Superior temporal gyrus (tissue), 1 donor: ENCODE measurements at regions not wholly inside any gene's neighbourhood (a gene's known extent, or its start where the extent isn't known, plus 50 kb on each side); places are given as distances from the start of the nearest gene placed in this dataset.
A peak's percentile ranks its signal among the peaks of the same experiment; 100 is the strongest.
"Not testable (repeated sequence)": the region's sequence is repeated elsewhere in the genome, so short reads cannot be mapped to it uniquely, and the experiment has no call there.

Experiments used
- DNase-seq: peaks from one replicate; pipeline ENCODE4 v3.0.0-alpha.2; 2016; ENCODE audit errors: extremely low spot score

DNA sequence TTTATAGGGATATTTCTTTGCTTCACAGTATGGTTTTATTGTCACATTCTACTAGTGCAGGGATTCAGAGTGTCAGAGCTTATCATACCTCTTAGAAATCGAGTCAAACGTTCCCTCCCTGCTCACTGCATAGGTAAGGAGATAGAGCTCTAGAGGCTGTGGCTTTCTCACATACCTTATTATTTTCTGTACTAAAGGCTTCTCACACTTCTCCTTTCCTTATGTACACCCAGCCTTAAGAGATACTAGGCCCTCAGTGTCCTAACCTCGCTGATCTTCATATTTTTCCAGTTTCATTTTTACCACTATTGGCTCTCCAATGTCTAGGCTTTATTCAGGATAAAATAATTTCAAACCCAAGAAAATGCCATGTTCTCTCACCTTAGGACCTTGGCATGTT, 297.3 kb upstream of the RIOK2 start:
- no peak for DNase-seq

DNA sequence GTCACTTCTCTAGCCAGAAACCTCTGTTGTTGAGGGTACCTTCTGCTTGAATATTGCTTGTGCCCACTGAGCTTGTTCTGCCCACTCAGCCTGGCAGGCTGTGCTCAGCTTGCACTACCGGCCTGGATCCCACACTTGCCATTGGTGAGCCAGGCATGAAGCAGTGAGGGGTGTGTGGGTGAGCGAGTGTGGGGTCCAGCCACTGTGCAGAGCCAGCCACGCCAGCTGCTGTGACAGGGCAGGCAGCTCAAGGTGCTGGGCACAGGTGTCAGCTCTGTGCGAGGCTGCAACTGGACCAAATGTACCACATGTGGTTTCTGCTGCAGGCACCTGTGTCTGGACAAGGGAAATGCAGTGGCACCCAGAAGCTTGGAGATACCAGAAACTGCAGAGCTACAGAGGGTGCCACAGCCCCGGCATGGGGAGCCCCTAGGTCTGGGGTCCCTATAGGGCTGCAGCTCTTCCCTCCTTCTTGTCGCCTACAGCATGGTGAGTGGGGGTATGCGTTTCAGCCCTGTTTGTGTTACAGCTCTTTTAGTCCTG, 305.1 kb upstream of the RIOK2 start:
- no peak for DNase-seq

DNA sequence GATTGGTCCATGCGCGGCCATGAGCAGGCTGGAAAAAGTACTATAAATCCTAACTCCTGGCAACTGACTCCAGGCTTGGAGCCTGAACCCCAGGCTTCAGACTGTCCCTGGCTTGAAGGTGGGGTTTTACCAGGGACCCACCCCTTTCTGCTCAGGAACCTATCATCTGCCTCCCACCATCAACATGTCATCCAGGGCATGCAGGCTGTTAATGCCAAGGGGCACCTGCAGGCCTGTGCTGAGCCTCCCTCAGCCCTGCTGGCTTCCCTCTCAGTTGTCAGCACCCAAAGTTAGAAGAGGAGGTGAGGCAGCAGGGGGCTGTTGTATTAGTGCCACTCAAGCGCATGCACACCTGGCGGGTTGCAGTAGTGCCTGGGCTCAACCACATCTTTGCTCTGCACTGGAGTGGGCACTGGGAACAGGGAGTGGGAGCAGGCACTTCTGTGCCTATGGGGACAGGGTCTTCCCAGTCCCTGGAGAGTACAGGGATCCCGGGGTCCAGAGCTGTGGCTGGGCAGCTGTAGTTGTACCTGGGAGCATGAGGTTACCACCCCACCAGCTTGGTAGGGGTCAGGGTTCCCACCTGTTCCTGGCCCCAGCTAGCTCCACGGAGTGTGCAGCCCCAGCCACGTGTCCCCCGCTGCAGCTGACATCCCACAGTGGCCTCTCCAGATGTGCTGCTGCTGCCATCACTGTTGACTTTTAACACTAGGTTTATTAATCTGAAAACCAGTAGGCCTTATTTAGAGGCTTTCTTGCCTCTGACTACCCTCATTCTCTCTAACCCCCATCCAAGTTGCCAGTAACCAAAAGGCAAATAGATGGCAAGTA, 306.2 kb upstream of the RIOK2 start:
- DNase-seq = no peak

DNA sequence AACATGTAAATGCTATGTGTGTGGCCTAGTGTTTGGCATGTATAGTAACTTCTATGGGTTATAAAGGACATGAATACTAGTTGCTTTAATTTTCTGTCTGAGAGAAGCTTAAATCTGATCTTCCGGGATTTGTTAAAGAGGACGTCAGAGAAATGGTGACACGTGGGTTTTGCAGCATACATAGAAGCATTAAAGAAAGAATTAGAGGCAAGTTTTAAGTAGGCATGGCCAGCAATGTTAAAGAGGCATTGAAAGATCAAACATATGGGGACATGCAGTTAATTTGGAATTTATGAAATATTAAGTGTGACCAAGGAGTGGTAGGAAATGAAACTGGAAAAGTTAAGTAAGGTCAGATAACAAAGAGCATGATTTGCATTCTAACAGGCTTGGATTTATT, 311.4 kb upstream of the RIOK2 start:
- DNase-seq = no peak

DNA sequence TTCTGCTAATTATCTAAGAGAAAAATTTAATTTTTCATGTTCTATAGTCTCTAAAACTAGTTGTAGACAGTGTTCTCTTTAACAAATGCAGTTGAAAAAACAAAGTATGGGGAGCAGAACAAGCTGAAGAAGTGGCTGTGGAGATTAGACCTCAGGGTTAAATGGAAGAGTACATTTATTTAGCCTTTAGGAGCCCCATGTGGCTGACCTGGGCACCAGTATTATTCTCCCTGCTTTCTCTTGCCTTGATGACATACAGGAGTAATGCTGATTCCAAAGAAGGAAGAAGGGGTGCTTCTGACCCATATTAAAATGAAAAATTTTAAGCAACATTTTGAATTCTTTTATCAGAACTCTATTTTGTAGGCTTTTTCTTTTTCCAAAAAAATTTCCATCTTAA, 312.3 kb upstream of the RIOK2 start:
- no peak for DNase-seq

DNA sequence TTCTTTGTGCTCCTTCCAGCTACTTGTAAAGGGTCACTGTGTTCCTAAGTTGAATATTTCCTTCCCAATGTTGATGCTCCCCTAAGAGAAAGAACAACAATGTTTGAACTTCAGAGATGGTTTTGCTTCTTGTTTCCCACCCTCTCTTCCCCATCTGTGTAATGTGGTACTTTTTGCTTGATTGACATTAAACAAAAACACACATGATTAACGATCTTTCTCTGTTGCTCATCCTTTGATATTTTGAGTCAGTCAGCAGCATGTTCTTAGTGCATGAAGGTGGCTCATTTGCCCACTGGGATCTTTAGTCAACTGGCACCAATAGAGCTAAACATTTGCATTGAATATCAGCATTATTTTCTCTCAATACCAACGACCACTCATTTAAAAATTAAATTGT, 313.0 kb upstream of the RIOK2 start:
- no peak for DNase-seq

DNA sequence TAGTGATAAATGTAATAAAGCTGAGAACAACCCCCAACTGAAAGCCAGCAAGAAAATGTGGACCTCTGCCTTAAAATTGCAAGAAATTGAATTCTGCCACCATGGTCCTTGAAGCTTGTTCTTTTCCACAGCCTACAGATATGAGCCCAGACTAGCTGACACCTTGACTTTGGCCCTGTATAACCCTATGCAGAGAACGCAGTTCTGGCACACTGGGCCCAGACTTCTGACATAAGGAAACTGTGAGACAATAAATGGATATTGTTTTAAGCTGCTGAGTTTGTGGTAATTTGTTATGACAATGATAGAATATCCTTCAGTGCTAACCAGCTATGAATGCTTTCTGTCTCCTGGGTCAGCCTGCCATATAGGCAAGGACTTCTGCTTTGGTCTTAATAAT, 315.6 kb upstream of the RIOK2 start:
- DNase-seq = no peak

DNA sequence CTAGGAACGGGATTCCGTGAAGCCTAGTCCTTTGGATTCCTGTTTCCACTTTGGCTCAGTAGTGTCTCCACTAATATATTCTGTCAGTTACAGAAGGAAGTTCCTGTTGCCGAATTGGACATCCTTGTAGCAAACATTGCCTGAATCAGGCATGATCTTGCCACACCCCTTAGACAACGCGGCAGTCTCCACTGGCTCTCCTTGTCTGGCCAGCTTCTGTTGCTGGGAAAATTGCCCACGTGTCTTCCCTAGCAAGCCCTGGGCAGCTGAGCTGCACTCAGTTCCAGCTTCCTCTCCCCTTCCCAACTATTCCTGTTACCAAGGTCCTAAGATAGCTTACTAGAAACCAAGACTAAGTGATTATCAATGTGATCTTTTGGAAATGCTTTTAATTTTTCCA, 316.6 kb upstream of the RIOK2 start:
- DNase-seq = no peak

DNA sequence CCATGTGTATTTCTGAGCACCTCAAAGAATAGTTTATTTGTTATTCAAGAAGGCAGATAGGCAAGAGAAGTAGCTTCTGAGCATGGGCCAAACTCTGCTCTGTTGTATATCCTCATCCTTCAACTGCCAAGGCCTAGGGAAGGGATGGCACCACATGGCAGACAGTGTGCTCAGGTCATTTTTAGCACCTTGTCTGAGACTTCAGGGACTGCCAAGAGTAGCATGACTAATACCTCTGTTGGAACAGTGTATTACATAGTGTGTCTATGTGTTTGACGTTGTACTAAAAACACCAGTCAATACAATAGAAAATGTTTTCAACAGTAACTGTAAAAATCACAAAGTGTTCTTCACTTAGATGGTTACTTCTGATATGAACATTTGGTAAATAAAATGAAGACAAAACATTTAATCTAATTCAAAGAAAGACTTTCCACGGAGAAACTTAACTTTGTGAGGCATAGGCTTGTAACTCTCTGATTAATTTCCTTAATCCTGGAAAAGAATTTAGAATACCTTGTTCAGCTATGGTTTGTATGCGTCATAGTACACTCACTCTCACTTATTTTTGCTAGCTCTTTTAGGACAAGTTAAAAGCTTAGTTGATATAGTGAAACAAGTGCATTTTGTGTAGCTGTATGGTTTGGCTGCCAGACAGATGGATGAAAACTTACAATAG, 318.4 kb upstream of the RIOK2 start:
- no peak for DNase-seq

DNA sequence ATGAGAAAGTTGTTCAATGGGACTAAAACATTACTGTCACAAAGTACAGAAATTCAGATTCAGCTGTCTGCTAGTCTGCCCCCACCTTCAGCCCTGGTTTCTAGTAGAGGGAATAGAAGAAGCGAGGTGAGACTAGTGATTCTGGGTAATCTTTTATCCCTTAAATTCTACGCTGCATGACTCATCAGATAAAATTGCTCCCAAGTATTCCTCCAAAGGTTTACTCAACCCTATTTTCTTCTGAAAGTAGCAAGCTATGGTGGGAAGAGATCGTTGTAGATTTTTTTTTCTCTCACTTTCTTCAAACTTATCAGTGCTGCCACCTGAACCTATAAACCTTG, 318.9 kb upstream of the RIOK2 start:
- DNase-seq = no peak

DNA sequence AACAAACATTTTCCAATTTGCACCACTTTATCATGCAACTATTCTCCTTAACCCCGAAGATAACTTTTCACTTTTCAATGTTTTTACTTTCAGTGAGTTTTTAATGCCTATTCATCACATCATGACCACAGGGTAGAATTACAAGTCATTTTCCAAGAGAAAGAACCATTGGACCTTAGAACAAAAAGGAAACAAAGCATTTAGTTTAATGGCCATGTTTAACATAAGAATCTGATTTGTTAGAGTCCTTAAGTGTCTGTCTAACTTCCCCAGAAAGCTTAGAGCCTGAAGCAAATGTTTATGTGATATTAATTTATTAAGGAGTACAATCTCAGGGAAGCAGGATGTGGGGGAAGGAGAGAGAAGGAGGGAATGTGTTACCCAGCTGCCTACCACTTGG, 325.8 kb upstream of the RIOK2 start:
- DNase-seq = no peak

DNA sequence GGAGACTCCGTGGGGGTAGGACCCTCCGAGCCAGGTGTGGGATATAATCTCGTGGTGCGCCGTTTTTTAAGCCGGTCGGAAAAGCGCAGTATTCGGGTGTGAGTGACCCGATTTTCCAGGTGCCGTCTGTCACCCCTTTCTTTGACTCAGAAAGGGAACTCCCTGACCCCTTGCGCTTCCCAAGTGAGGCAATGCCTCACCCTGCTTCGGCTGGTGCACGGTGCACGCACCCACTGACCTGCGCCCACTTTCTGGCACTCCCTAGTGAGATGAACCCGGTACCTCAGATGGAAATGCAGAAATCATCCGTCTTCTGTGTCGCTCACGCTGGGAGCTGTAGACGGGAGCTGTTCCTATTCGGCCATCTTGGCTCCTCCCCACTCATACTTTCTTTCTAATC, 336.5 kb upstream of the RIOK2 start:
- not testable (repeated sequence) for DNase-seq

DNA sequence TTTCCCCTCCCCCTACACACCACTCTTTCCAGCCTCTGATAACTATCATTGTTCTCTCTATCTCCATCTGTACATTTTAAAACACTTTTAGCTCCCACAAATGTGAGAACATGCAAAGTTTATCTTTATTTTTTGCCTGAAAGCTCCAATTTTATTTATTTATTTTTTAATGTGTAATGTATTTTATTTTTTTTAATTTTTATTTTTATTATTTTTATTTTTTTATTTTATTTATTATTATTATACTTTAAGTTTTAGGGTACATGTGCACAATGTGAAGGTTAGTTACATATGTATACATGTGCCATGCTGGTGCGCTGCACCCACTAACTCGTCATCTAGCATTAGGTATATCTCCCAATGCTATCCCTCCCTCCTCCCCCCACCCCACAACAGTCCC, 340.3 kb upstream of the RIOK2 start:
- not testable (repeated sequence) for DNase-seq

DNA sequence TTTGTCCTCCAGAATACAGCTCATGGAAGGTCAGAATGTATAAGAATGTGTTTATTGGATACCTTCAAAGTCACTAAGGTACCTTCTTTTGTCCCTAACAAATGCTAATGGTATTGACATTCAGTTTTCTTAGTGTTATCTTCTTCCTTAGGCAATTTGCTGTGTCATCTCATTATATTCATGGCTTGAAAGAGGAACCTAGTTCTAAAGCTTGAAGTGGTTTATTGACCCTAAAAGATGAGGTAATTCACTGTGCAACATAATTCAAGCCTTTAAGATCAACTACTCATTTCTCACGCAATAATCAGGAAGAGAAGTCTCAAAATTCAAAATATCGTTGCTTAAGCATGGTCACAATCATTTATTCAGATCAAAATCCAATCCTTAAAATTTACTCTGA, 342.7 kb upstream of the RIOK2 start:
- no peak for DNase-seq

DNA sequence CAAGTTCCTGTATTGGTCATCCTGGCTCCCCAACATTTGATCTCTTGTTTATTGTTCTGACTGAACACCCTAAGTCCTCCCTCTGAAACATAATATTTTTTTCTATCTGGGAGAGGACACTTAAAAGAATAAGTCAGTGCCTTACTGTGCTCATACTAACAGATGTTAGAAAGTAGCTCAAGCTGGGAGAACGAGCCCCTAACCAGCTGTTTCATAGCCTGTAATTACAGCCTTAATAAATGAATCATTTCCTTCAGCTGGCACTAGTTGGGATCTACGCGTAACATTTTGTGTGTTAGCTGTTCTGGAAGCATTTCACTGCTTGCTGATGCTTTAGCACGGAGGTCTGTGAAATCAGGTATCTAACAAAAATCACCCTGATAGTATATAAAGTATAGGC, 345.9 kb upstream of the RIOK2 start:
- DNase-seq = no peak

DNA sequence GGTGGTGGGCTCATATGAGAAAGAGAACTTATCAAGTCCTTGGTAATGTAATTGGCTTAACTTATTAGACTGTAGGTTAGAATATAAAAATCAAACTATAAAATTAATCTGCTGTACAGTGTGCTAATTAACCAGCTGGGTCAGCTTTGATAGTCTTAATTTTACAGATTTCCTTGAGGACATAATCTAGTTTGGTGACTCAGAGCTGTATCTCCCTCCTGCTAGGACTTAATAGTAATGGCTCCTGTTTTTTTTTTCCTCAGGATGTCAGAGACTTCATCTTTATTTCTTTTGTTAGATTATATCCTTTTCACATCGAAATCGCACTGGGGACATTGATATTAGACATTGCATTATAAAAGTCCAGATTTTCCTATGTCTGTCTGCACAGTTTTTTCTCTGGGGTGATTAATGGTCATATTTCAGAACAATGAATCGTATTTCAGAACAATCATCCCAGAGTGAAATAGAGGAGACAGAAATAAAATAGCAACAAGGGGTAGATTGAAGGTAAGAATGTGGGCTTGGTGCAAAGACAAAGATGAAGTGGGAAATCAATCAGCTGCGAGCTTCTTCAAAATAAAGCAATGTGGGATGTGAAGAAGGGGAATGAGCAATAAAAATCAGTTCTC, 346.4 kb upstream of the RIOK2 start:
- no peak for DNase-seq

DNA sequence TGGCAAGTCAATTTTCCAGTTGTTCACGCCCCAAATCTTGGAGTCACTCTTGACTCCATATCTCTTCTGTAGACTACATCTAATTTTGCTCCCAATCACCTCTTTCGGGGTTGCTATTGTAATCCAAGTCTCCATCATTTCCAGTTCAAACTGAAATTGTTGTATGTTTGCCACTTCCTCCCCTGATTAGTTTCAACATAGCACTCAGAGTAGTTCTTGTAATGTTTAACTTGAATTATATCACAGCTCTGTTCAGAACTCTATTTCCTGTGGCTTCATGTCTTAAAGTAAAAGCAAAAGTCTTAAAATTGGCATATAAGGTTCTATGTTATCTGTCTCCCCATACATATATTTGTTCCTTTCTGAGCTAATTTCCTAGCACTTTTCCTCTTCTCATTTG, 348.5 kb upstream of the RIOK2 start:
- no peak for DNase-seq

DNA sequence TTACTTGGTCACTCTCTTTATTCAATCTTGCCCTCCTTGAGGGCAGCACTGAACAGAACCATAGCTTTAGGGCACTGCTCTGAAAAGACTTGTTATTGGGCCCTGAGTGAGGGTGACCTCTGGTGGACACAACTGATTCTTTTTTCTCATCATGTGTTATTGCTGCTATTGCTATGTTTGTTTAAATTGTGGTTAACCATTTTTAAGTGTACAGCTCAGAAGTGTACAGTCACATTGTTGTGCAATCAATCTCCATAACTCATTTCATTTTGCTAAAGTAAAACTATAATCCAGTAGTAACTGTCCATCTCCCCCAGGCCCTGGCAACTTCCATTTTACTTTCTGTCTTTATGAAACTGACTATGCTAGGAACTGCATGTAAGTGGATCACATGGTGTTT, 351.1 kb upstream of the RIOK2 start:
- DNase-seq = peak; percentile 68

DNA sequence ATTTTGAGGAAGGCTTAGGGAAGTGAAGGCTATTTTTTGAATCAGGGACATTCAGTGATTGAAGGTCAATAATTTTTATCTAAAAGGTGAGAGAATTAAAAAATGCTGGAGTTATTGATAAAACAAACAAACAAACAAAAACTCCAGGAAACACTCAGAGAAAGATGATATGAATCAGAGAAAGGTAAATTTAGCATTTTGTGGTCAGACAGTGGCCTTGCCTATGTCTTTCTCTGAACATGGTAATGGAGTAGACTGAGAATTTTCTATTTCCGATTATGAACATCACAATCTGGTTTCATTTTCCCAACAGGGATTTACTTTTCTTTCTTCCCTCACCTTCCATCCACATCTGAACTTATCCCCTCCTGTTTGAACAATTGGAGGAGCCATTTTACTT, 353.6 kb upstream of the RIOK2 start:
- DNase-seq = no peak

DNA sequence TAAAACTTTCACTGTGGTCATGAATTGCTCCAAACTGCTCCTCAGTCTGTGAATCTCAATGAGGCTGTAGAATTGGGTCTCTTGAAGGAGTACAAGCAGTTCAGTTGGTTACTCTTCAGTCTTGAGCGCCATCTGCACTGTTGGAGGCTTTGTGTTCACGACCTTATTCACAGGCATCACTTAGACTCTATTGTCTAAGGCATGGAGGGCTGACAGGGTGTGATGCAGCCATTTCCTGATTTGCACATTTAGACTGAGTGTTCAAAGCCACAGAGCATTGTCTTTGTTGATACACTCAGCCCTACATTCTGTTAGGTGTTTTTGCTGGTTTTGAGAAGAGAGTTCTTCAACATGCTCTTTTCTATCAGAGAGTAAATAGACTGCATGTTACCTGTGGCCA, 355.9 kb upstream of the RIOK2 start:
- no peak for DNase-seq

DNA sequence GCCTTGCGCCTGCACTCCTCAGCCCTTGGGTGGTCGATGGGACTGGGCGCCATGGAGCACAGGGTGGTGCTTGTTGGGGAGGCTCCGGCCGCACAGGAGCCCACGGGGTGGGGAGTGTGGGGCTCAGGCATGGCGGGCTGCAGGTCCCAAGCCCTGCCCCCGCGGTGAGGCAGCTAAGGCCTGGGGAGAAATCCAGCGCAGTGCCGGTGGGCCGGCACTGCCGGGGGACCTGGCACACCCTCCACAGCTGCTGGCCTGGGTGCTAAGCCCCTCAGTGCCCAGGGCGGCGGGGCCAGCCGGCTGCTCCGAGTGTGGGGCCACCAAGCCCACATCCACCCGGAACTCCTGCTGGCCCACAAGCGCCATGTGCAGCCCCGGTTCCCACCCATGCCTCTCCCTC, 358.8 kb upstream of the RIOK2 start:
- DNase-seq = no peak

DNA sequence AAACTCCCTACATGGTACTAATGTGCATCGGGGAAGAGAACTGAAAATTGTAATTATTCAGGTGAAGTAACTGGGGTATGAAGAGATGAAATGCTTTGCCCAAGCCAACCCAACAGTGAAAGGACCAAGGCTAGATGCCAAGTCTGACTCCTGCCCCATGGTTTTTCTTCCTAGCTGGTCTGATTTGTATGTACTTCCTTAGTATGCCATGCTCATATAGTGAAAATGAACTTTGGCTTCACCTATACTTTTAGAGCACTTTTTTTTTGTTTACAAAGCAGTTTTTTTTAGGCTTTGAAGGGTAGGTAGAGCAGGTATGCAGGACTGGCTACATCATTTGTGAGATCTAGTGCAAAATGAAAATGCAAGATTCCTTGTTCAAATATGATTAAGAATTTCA, 359.4 kb upstream of the RIOK2 start:
- no peak for DNase-seq

DNA sequence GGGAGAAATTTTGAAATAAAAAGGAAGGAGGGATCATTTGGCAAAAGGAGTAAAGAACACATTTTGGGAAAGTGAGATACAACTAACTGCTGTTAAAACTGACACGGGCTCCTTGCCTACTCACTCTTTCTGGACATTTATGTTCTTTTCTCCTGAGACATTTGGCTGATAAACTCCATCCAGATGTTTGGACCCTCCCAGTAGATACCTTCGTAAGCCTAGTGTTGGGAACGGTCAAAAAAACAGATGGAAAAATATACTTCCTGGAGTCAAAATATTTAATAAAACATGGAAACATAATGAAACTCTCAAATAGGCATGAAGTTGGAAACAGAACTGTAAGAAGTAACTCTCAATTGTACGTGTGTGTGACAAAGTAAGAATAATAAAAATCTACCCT, 360.1 kb upstream of the RIOK2 start:
- no peak for DNase-seq
